H1 (cell line): ENCODE measurements at regions not wholly inside any gene's neighbourhood (a gene's known extent, or its start where the extent isn't known, plus 50 kb on each side); places are given as distances from the start of the nearest gene placed in this dataset.

Source experiments
- CTCF ChIA-PET: fragments of 300-600 bp; sonication (Branson Sonifier 250); formaldehyde crosslinking; loops from one replicate; lab custom pipeline; 2021; ENCODE audit not compliant: partially characterized antibody; lab: Charles Lee
- POLR2A ChIA-PET: fragments of 300-600 bp; sonication (Branson Sonifier 250); formaldehyde crosslinking; loops from one replicate; lab custom pipeline; 2021; ENCODE audit warnings: inconsistent platforms; ENCODE audit not compliant: partially characterized antibody; lab: Charles Lee
- DNase-seq, 2 experiments: peaks; one replicate each; pipeline versions ENCODE4 v3.0.0 to v3.0.0-alpha.2; 2010 to 2022; ENCODE audit warnings: low spot score in 2 of 2, low read depth in 1 of 2, mixed read lengths in 1 of 2
- FAIRE-seq: peaks from 2 replicates; lab custom pipeline; 2011; peaks lifted over from hg19 to GRCh38; lab: Jason Lieb, UNC
- H2AFZ ChIP-seq: 2 replicates; pipeline ENCODE4 v1.8.1; 2012; ENCODE audit warnings: low read length, inconsistent platforms
- H2AK5ac ChIP-seq: 2 replicates; pipeline ENCODE4 v1.6.1; 2013; ENCODE audit warnings: low read depth, low read length
- H2BK120ac ChIP-seq: replicated peaks from 2 replicates; pipeline ENCODE3; 2013; ENCODE audit warnings: low read depth, low read length, inconsistent platforms
- H2BK12ac ChIP-seq: 2 replicates; pipeline ENCODE4 v1.6.1; 2013; ENCODE audit warnings: low read depth, low read length
- H2BK15ac ChIP-seq: 2 replicates; pipeline ENCODE4 v1.6.1; 2013; ENCODE audit warnings: low read length
- H2BK20ac ChIP-seq: 2 replicates; pipeline ENCODE4 v1.6.1; 2013; ENCODE audit warnings: low read length
- H2BK5ac ChIP-seq: 2 replicates; pipeline ENCODE4 v1.6.1; 2013; ENCODE audit warnings: low read depth, low read length
- H3K14ac ChIP-seq: 2 replicates; pipeline ENCODE4 v1.6.1; 2013; ENCODE audit warnings: inconsistent platforms; ENCODE audit not compliant: insufficient read length
- H3K18ac ChIP-seq: 2 replicates; pipeline ENCODE4 v1.6.1; 2013; ENCODE audit warnings: low read length; ENCODE audit errors: extremely low read depth
- H3K23ac ChIP-seq: 2 replicates; pipeline ENCODE4 v1.6.1; 2013; ENCODE audit warnings: inconsistent platforms; ENCODE audit not compliant: insufficient read length
- H3K23me2 ChIP-seq: 2 replicates; pipeline ENCODE4 v1.6.1; 2013; ENCODE audit warnings: low read depth, low read length
- H3K27ac ChIP-seq: 2 replicates; pipeline ENCODE4 v1.6.1; 2011; ENCODE audit warnings: low read depth, low read length, inconsistent platforms
- H3K27me3 ChIP-seq, 4 experiments: replicated peaks in 1 of 4; 1 replicate in 1 of 4; 2 replicates in 3 of 4; pipeline versions ENCODE4 v1.6.1 to v1.8.1; 2011 to 2013; ENCODE audit warnings: low read length in 3 of 4, mild to moderate bottlenecking in 3 of 4, inconsistent platforms in 2 of 4, mixed read lengths in 2 of 4, moderate library complexity in 1 of 4; ENCODE audit not compliant: control insufficient read depth in 3 of 4, insufficient read depth in 3 of 4; ENCODE audit errors: extremely low read depth in 1 of 4
- H3K36me3 ChIP-seq, 4 experiments: 2 replicates each; pipeline versions ENCODE4 v1.6.1 to v1.8.1; 2011 to 2013; ENCODE audit warnings: mild to moderate bottlenecking in 4 of 4, low read length in 3 of 4, moderate library complexity in 2 of 4, control low read depth in 1 of 4, inconsistent platforms in 1 of 4; ENCODE audit not compliant: insufficient read depth in 4 of 4, control insufficient read depth in 2 of 4
- H3K4ac ChIP-seq: replicated peaks from 2 replicates; pipeline ENCODE3; 2013; ENCODE audit warnings: low read length, low read depth, mixed read lengths, inconsistent platforms; ENCODE audit not compliant: insufficient read length
- H3K4me1 ChIP-seq, 4 experiments: replicated peaks in 1 of 4; 1 replicate in 1 of 4; 2 replicates in 3 of 4; pipeline versions ENCODE4 v1.6.1 to v1.8.1; 2011 to 2013; ENCODE audit warnings: low read length in 3 of 4, inconsistent platforms in 2 of 4, mixed read lengths in 1 of 4; ENCODE audit not compliant: insufficient read depth in 4 of 4, control insufficient read depth in 3 of 4
- H3K4me2 ChIP-seq, 2 experiments: 2 replicates each; pipeline versions ENCODE4 v1.6.1 to v1.8.1; 2011 to 2013; ENCODE audit warnings: low read depth in 2 of 2, low read length in 2 of 2, control low read depth in 1 of 2, inconsistent platforms in 1 of 2, mild to moderate bottlenecking in 1 of 2; ENCODE audit not compliant: insufficient read depth in 1 of 2
- H3K4me3 ChIP-seq, 4 experiments: fragments of 200-600, 300-600 bp in 1 of 4; sonication (generic), shearing (Covaris generic), sonication (Bioruptor Twin) in 1 of 4; 2 replicates each; pipeline versions ENCODE4 v1.5.1 to v1.8.1; 2011 to 2016; ENCODE audit warnings: low read length in 4 of 4, low read depth in 3 of 4, control low read depth in 2 of 4, inconsistent platforms in 2 of 4, mild to moderate bottlenecking in 2 of 4, mixed read lengths in 1 of 4, moderate library complexity in 1 of 4; ENCODE audit not compliant: insufficient read depth in 2 of 4; ENCODE audit errors: extremely low read depth in 1 of 4
- H3K56ac ChIP-seq: replicated peaks from 2 replicates; pipeline ENCODE3; 2013; ENCODE audit warnings: low read depth, mild to moderate bottlenecking, mixed read lengths, low read length, inconsistent platforms; ENCODE audit not compliant: insufficient read length
- H3K79me1 ChIP-seq: 2 replicates; pipeline ENCODE4 v1.6.1; 2013; ENCODE audit warnings: low read depth, low read length, control low read depth
- H3K79me2 ChIP-seq, 2 experiments: 2 replicates each; pipeline versions ENCODE4 v1.6.1 to v1.8.1; 2012 to 2013; ENCODE audit warnings: low read length in 2 of 2, mild to moderate bottlenecking in 2 of 2, inconsistent platforms in 1 of 2; ENCODE audit not compliant: insufficient read depth in 2 of 2, control insufficient read depth in 1 of 2
- H3K9ac ChIP-seq, 4 experiments: replicated peaks in 1 of 4; 1 replicate in 1 of 4; 2 replicates in 3 of 4; pipeline versions ENCODE4 v1.6.1 to v1.8.1; 2011 to 2013; ENCODE audit warnings: low read depth in 3 of 4, low read length in 3 of 4, control low read depth in 2 of 4, mild to moderate bottlenecking in 2 of 4, moderate library complexity in 2 of 4, inconsistent platforms in 1 of 4; ENCODE audit errors: extremely low read depth in 1 of 4
- H3K9me3 ChIP-seq, 2 experiments: 2 replicates each; pipeline versions ENCODE4 v1.6.1 to v1.8.1; 2012 to 2013; ENCODE audit warnings: mild to moderate bottlenecking in 2 of 2, moderate library complexity in 2 of 2, control low read depth in 1 of 2, inconsistent platforms in 1 of 2, low read depth in 1 of 2, low read length in 1 of 2, mixed read lengths in 1 of 2; ENCODE audit not compliant: insufficient read depth in 2 of 2
- H4K20me1 ChIP-seq, 2 experiments: replicated peaks in 1 of 2; 2 replicates each; pipeline versions ENCODE3 to v1.8.1; 2011 to 2013; ENCODE audit warnings: inconsistent platforms in 2 of 2, low read length in 2 of 2, mild to moderate bottlenecking in 1 of 2; ENCODE audit not compliant: insufficient read depth in 2 of 2, control insufficient read depth in 1 of 2
- H4K5ac ChIP-seq: 2 replicates; pipeline ENCODE4 v1.6.1; 2013; ENCODE audit warnings: low read length, low read depth, mixed read lengths, inconsistent platforms; ENCODE audit not compliant: insufficient read length
- H4K8ac ChIP-seq: 2 replicates; pipeline ENCODE4 v1.8.0; 2013; ENCODE audit warnings: mild to moderate bottlenecking, moderate library complexity, low read length, inconsistent platforms; ENCODE audit not compliant: insufficient read depth; ENCODE audit errors: extremely low read depth
- H4K91ac ChIP-seq: replicated peaks from 2 replicates; pipeline ENCODE3; 2013; ENCODE audit warnings: low read length, mixed read lengths, inconsistent platforms; ENCODE audit not compliant: insufficient read length
- ASH2L ChIP-seq: fragments of 200-600, 300-600 bp; sonication (generic); IDR thresholded peaks from one replicate; pipeline ENCODE4 v1.7.1; 2017; ENCODE audit warnings: low read length
- CBX5 ChIP-seq: fragments of 300-800, 300-1000 bp; sonication (generic); IDR thresholded peaks from 2 replicates; pipeline ENCODE4 v1.7.1; 2016; ENCODE audit warnings: antibody characterized with exemption, low read length, low read depth
- CEBPB ChIP-seq: IDR thresholded peaks from 2 replicates; pipeline ENCODE4 v1.6.1; 2012; ENCODE audit warnings: low read depth, low read length
- CHD2 ChIP-seq: IDR thresholded peaks from 2 replicates; pipeline ENCODE4 v1.6.1; 2012; ENCODE audit warnings: low read length, improper control_type of control experiment
- EGR1 ChIP-seq: IDR thresholded peaks from 2 replicates; pipeline ENCODE4 v1.6.1; 2011; ENCODE audit warnings: low read depth, low read length, borderline replicate concordance
- KDM5A ChIP-seq: fragments of 200-600 bp; IDR thresholded peaks from 2 replicates; pipeline ENCODE4 v1.7.1; 2012; ENCODE audit warnings: mild to moderate bottlenecking, low read length, inconsistent platforms, mixed read lengths
- NANOG ChIP-seq: IDR thresholded peaks from 2 replicates; pipeline ENCODE4 v1.6.1; 2011; ENCODE audit warnings: low read length, low read depth, mild to moderate bottlenecking, inconsistent platforms; ENCODE audit not compliant: insufficient read depth, poor library complexity, severe bottlenecking
- POLR2AphosphoS5 ChIP-seq: IDR thresholded peaks from 2 replicates; pipeline ENCODE4 v1.6.1; 2011; ENCODE audit warnings: low read depth, low read length
- POU5F1 ChIP-seq: IDR thresholded peaks from 2 replicates; pipeline ENCODE4 v1.6.1; 2011; ENCODE audit warnings: low read depth, mild to moderate bottlenecking, low read length, moderate library complexity
- SP1 ChIP-seq: IDR thresholded peaks from 2 replicates; pipeline ENCODE4 v1.6.1; 2011; ENCODE audit warnings: low read depth, low read length
- SRF ChIP-seq: IDR thresholded peaks from 2 replicates; pipeline ENCODE4 v1.6.1; 2011; ENCODE audit warnings: mild to moderate bottlenecking, low read depth, low read length, moderate library complexity
- WGBS, 2 experiments: shearing (Covaris generic) in 1 of 2; methylation state at CpG; one replicate each; pipeline versions ENCODE4 v1.1.6 to v1.1.7; 2013 to 2015; ENCODE audit warnings: low lambda C conversion rate in 2 of 2, mixed read lengths in 2 of 2, inconsistent platforms in 1 of 2, low coverage in 1 of 2, missing lambda C conversion rate in 1 of 2; ENCODE audit not compliant: insufficient replicate concordance in 2 of 2, insufficient coverage in 1 of 2, insufficient read length in 1 of 2; ENCODE audit errors: extremely low coverage in 1 of 2, missing lambda C conversion rate in 1 of 2; 5-methylcytosine and 5-hydroxymethylcytosine counted together
- TF ChIP-seq, protein P1 (sequence below): IDR thresholded peaks from 2 replicates; pipeline ENCODE4 v1.6.1; 2012; ENCODE audit warnings: inconsistent platforms
- TF ChIP-seq, protein P2 (sequence below): IDR thresholded peaks from 2 replicates; pipeline ENCODE4 v1.6.1; 2012; ENCODE audit warnings: low read length, inconsistent platforms

DNA sequence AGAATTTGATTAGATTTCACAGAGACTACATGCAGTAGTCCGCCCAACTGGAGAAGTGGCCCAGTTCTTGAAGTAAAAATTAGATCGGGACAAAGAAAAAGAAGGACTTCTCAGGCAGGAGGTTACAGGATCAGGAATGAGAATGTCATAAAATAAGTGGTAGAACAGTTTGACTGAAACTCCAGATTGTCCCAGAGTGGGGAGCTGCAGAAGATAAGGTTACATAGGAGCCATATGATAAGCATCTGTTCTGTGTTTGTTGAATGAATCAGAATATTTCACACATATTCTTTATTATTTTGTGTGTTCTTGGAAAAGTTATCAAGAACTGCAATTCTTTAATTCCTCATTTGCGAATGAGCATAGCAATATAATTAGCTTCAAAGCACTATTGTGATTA, 210.6 kb downstream of the AASDHPPT start:
- H3K9me3 ChIP-seq: no peaks in the 10 kb centered on the region
- no peak overlapping the region for H2BK5ac ChIP-seq
- H4K91ac ChIP-seq: no peak overlapping the region
- H2BK12ac ChIP-seq: no peak overlapping the region
- no peak overlapping the region for H2AK5ac ChIP-seq
- CTCF ChIA-PET: interaction anchor here (0.6 to 1.7 kb wide), 7 partner anchors 10 to 428 kb away, joined by 3 to 13 read pairs (median 3); no protein-coding TSS in a partner anchor
- H3K14ac ChIP-seq: no peak overlapping the region
- no peak overlapping the region for H3K4me3 ChIP-seq
- no peaks in the 10 kb centered on the region for H3K27me3 ChIP-seq
- H3K4me2 ChIP-seq: no peak overlapping the region
- FAIRE-seq: no peak
- no peak for DNase-seq
- no peak overlapping the region for H3K56ac ChIP-seq
- H3K9ac ChIP-seq: no peak overlapping the region
- H3K18ac ChIP-seq: no peak overlapping the region
- H3K79me2 ChIP-seq: no peaks in the 10 kb centered on the region
- no peaks in the 10 kb centered on the region for H4K20me1 ChIP-seq
- no peaks in the 10 kb centered on the region for H3K36me3 ChIP-seq
- no peak overlapping the region for H2BK15ac ChIP-seq
- no peak overlapping the region for H2AFZ ChIP-seq
- H3K23me2 ChIP-seq: no peaks in the 10 kb centered on the region
- H2BK120ac ChIP-seq: no peak overlapping the region
- no peak overlapping the region for H2BK20ac ChIP-seq
- H3K4me1 ChIP-seq: no peaks in the 10 kb centered on the region; a peak in 1 of 7 replicates
- 97% methylated on average over 3 of the region's 3 CpGs; no CpG with 5 or more reads in 1 of the 2 experiments for WGBS, 2 experiments
- no peak overlapping the region for H3K23ac ChIP-seq
- H3K79me1 ChIP-seq: no peaks in the 10 kb centered on the region
- no peak overlapping the region for H4K8ac ChIP-seq
- no peak overlapping the region for H4K5ac ChIP-seq
- POLR2A ChIA-PET: no interaction called here
- H3K4ac ChIP-seq: no peak overlapping the region
- no peak overlapping the region for H3K27ac ChIP-seq
- TF ChIP-seq SP1: no peak
- TF ChIP-seq EGR1: no peak
- no peak for TF ChIP-seq CHD2
- TF ChIP-seq, protein P1, sequence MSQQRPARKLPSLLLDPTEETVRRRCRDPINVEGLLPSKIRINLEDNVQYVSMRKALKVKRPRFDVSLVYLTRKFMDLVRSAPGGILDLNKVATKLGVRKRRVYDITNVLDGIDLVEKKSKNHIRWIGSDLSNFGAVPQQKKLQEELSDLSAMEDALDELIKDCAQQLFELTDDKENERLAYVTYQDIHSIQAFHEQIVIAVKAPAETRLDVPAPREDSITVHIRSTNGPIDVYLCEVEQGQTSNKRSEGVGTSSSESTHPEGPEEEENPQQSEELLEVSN: no peak
- no peak for TF ChIP-seq ASH2L
- no peak for TF ChIP-seq POU5F1
- no peak for TF ChIP-seq CEBPB
- no peak for TF ChIP-seq POLR2AphosphoS5
- TF ChIP-seq KDM5A: no peak
- TF ChIP-seq CBX5: no peak
- TF ChIP-seq NANOG: no peak
- TF ChIP-seq SRF: no peak
- TF ChIP-seq, protein P2, sequence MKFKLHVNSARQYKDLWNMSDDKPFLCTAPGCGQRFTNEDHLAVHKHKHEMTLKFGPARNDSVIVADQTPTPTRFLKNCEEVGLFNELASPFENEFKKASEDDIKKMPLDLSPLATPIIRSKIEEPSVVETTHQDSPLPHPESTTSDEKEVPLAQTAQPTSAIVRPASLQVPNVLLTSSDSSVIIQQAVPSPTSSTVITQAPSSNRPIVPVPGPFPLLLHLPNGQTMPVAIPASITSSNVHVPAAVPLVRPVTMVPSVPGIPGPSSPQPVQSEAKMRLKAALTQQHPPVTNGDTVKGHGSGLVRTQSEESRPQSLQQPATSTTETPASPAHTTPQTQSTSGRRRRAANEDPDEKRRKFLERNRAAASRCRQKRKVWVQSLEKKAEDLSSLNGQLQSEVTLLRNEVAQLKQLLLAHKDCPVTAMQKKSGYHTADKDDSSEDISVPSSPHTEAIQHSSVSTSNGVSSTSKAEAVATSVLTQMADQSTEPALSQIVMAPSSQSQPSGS: no peak
